GM19468 (cell line): ENCODE measurements at regions not wholly inside any gene's neighbourhood (a gene's known extent, or its start where the extent isn't known, plus 50 kb on each side); places are given as distances from the start of the nearest gene placed in this dataset.

Experiments
- ATAC-seq: cut with Tn5 transposase; IDR thresholded peaks from one replicate; pipeline ENCODE4 v1.9.1; 2021; ENCODE audit warnings: mild to moderate bottlenecking, moderate library complexity, moderate number of reproducible peaks; ENCODE audit not compliant: unreplicated experiment; ENCODE audit errors: extremely low read depth

- ATAC-seq, result no peak
Measured at GRCh38 chr4:170675568-170676262, 586.0 kb upstream of the AADAT start.

DNA sequence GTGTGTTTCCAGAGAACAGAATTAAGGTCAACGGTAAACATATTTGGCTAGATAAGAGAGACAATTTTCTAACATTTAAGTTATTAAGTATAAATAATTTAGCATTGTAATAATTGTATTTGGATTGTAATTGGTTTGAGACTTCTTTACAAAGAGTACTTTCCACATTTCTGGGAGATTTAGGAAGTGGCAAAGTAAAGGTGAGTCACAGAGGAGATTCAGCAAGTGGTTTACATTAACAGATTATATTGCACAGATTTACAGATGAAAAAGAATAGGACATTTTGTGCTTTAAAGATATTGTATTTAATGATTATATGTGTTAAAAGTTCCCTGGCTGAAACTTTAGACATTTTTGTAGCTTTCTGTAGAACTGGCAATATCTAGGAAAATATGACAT is 584.4 kb upstream of the AADAT start:
- ATAC-seq, result no peak

DNA sequence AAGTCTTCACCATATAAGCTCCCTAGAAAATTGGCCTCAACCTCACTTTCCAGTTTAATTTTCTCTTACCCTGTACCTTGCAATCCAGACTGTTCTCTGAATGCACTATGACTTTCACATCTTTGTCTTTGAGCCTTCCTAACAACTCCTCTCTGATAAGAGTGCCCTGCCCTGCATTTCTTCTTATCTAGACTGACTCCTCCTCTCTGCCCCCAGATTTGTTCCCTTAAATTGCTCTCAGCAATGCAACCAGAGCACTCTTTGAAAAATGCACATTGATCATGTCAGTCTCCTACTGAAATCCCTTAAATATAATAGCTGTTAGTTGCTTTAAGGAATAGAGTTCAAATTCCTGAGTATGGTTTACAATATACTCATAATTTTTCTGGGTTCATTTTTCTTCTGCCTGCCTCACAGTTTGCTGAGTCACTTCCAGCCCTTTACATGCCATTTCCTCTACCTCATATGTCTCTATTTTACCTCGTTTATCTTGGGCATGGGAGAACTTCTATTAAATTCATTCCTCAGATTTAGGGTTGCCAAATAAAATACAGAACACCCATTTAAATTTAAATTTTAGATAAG is 582.7 kb upstream of the AADAT start:
- ATAC-seq, result no peak

- no peak for ATAC-seq
Measured at GRCh38 chr4:170671171-170671570, 581.4 kb upstream of the AADAT start.

- ATAC-seq, result no peak
Measured at GRCh38 chr4:170667814-170668213, 578.1 kb upstream of the AADAT start.

GRCh38 chr4:170666909-170667308 is 577.2 kb upstream of the AADAT start:
- ATAC-seq, result no peak

DNA sequence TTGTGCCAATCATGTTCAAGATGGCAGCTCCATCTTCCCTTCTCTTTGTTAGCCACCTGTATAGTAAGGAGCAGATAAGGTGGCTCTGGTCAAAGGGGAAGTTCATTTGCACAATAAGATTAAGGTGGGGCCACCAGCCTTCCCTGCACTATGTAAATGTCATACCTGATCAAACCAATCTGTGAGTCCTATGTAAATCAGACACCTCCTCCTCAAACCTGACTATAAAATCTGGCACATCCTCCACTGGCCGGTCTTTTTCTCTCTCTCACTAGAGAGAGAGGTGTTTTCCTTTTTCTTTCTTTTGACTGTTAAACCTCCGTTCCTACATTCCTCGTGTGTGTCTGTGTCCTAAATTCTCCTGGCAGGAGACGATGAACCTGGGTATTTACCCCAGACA is 572.5 kb upstream of the AADAT start:
- ATAC-seq, result no peak

DNA sequence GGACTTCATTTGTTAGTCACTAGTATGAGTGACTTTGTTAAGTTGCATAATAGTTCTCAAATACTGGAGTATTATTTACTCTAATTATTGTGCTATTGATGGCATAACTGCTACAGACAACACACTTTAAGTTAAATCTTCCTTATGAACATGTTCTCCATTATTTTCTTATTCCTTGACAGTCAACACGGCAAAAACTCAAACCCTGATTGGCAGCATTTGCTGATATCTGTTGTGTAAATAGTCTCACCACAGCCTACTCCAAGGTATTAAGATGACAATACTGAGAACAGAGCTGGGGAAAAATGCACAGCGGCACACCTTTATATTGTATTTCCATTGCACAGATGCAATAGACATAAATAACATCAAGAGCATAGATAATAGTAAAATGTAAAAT is 568.0 kb upstream of the AADAT start:
- no peak for ATAC-seq

- ATAC-seq, result no peak
Measured at GRCh38 chr4:170656506-170656905, 566.8 kb upstream of the AADAT start.

- ATAC-seq, result no peak
Measured at GRCh38 chr4:170652571-170652970, 562.8 kb upstream of the AADAT start.

GRCh38 chr4:170651786-170652185 is 562.0 kb upstream of the AADAT start:
- ATAC-seq, result no peak

GRCh38 chr4:170627418-170627817 is 537.7 kb upstream of the AADAT start:
- ATAC-seq, result no peak

DNA sequence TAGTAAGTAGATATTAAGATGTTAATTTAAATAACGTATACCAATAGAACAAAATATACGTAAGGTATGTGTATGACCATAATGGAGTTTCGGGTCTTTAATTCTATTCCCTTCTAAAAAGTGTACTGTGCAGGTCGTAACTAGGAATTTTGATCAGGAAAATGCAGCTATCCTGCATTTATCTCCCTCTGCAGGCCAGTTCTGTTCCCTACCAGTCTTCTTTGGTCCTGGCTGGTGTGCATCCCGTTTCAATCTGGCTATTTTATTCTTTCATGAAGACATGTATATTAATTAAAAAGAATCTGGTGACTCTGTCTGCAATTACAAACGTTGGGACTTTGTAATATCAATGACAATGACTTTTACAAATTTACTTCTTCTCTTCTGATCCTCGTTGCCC is 534.1 kb upstream of the AADAT start:
- no peak for ATAC-seq

DNA sequence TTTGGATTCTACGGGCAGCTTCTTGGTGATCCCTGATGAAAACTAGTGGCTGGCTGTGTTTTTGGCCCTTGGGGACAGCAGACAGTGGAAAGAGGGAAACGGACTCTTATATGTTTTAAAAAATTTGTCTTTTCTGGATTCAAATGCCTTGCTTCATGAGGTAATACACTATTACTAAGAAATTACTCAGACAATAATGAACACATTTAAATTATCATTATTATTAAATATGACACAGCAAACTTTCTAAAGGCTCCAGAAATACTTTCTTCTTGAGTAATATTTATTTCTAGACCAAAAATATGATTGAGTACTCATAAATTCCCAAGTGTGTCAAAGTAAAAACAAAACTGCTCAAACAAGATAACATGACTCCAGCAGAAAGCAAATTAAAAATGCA is 520.7 kb upstream of the AADAT start:
- no peak for ATAC-seq

DNA sequence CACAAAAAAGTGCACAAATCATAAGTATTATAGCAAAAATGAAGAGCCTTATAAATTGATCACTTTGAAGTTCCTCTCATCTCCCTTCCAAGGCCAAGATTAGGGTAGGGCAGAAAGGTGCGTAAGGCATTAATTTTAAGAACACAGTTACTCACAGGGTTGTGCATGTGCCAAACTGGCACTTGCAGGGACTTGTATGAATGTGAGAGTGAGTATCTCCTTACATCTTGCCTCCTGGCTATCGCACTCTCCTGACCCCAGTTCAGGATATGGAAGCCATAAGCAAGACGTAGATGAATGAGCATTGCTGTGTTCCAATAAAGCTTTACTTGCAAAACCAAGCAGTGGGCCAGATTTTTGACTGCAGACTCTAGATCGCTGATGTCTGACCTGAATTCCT is 510.1 kb upstream of the AADAT start:
- no peak for ATAC-seq

DNA sequence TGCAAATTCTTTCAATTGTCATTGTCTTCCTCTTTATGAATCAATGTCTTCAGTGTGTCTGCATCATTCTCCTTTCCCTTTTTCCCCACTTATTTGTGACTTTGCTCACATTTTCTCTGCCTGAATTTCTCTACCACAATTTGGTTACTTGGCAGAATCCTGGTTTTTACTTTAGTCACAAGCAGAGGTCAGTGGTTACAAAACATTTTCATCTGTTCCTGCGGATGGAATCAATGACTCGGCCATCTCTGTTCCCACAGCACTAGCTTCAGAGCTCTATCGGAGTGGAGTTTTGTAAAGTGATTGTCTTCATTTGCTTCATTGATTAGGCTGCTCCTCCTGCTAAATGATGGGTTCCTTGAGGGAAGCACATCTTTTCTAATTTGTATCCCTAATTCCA is 501.3 kb upstream of the AADAT start:
- ATAC-seq, result no peak

DNA sequence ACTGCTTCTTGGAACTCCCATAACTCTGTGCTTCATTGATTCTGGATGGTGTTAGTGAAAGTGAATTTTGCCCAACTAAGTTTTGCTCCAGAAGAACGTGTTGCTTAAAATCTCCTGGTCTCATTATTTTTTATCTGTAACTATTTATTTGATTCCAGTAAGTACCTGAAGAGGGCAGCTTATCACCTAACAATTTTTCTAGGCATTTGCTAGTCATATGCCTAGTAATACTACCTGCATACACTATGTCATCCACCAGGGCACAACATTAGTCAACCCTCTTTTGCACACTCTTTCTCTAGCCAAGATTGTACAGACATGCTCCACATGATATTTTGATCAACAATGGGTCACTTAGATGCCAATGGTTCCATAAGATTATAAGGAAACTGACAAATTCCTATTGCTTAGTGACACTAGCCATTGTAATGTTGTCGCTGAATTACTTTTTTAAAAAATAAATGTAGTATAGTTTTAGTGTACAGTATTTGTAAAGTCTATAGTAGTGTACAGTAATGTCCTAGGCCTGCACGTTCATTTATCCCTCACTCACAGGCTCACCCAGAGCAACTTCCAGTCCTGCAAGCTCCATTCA is 499.9 kb upstream of the AADAT start:
- peak; percentile 77 for ATAC-seq

DNA sequence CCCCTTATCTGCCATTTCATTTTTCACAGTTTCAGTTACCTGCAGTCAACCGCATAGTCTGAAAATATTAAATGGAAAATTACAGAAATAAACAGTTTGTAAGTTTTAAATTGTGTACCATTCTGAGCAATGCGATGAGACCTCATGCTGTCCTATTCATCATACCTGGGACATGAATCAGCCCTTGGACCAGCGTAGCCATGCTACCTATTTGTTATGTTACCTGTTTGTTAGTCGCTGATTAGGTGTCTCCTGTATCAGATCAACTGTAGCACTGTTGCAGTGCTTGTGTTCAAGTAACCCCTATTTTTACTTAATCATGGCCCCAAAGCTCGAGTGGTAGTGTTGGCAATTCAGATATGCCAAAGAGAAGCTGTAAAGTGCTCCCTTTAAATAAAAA is 492.2 kb upstream of the AADAT start:
- no peak for ATAC-seq

- no peak for ATAC-seq
Measured at GRCh38 chr4:170581322-170581721, 491.6 kb upstream of the AADAT start.

DNA sequence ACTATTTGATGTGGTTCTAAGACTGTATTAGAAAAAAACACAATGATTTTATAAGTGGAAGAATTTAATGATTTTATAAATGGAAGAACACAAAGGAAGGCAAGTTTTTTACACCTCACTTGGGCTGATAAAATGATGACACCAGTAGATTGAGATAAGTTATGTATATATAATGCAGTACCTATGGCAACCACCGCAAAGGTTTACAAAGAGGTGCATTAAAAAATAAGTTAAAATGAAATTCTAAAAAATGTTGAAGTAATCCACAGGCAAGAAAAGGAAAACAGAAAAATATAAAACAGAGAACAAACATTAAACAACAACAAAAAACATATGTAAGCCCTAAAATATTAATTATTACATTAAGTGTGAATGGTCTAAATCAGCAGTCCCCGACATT is 490.9 kb upstream of the AADAT start:
- no peak for ATAC-seq

DNA sequence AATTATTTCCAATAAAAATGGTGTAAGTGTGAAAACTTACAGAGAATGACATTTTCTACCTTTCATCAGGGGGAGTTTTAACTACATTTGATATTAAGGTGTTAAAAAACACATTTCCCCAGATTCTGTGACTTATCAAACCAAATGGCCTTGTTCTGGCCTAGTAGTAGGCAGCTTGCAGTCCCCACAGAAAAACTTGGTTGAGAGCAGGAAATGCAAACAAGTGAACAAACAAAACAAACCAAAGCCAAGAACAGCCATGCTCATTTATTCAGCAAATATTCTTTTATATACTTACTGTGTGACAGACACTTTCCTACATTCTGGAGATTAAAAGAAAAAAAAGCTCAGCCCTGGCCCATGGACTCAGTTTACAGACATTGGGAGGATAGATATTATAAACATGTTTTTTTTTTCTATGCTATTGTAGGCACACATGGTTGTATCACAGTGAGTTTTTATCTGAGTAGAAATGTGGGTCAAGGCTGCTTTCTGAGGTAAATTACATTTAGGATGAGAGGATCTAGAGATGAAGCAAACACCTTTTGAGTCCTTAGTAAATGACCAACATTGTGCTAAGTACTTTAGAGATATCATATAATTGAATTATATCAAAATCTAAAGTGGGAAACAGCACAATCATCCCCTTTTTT is 449.2 kb upstream of the AADAT start:
- no peak for ATAC-seq
